ENCODE measurements at regions not wholly inside any gene's neighbourhood (a gene's known extent, or its start where the extent isn't known, plus 50 kb on each side); places are given as distances from the start of the nearest gene placed in this dataset.

GRCh38 chr2:222088561-222088960 lies 210.2 kb downstream of the PAX3 start:
- no peaks in the 10 kb centered on the region for H3K4me1 Mint-ChIP-seq (ENCODE audit: low read depth)
- DNase-seq (no peak), ATAC-seq (no peak)
- H3K36me3 Mint-ChIP-seq (ENCODE audit: insufficient read depth), result no peaks in the 10 kb centered on the region
- peaks cover 2% of the 10 kb centered on the region for H3K27me3 Mint-ChIP-seq (ENCODE audit: low read depth)
- H3K4me3 Mint-ChIP-seq, result no peak overlapping the region
- peaks cover 2% of the 10 kb centered on the region for H3K9me3 Mint-ChIP-seq

GRCh38 chr2:222087998-222088397 lies 210.8 kb downstream of the PAX3 start:
- H3K4me3 Mint-ChIP-seq, result no peak overlapping the region
- DNase-seq, result no peak
- no peaks in the 10 kb centered on the region for H3K36me3 Mint-ChIP-seq (ENCODE audit: insufficient read depth)
- H3K9me3 Mint-ChIP-seq, result peaks cover 2% of the 10 kb centered on the region
- ATAC-seq, result no peak
- no peaks in the 10 kb centered on the region for H3K4me1 Mint-ChIP-seq (ENCODE audit: low read depth)
- peaks cover 2% of the 10 kb centered on the region for H3K27me3 Mint-ChIP-seq (ENCODE audit: low read depth)

GRCh38 chr2:222082201-222082600 lies 216.6 kb downstream of the PAX3 start:
- no peak overlapping the region for H3K4me3 Mint-ChIP-seq
- no peaks in the 10 kb centered on the region for H3K4me1 Mint-ChIP-seq (ENCODE audit: low read depth)
- H3K36me3 Mint-ChIP-seq (ENCODE audit: insufficient read depth), result no peaks in the 10 kb centered on the region
- DNase-seq (no peak), ATAC-seq (no peak)
- peaks cover 2% of the 10 kb centered on the region for H3K27me3 Mint-ChIP-seq (ENCODE audit: low read depth)
- H3K9me3 Mint-ChIP-seq, result peaks cover 2% of the 10 kb centered on the region

GRCh38 chr2:222080141-222080540 lies 218.7 kb downstream of the PAX3 start:
- H3K27me3 Mint-ChIP-seq (ENCODE audit: low read depth), result peaks cover under 1% of the 10 kb centered on the region
- no peaks in the 10 kb centered on the region for H3K4me1 Mint-ChIP-seq (ENCODE audit: low read depth)
- no peak overlapping the region for H3K4me3 Mint-ChIP-seq
- ATAC-seq (no peak), DNase-seq (no peak)
- H3K9me3 Mint-ChIP-seq, result peaks cover 2% of the 10 kb centered on the region
- no peaks in the 10 kb centered on the region for H3K36me3 Mint-ChIP-seq (ENCODE audit: insufficient read depth)

GRCh38 chr2:222076973-222077690 lies 221.7 kb downstream of the PAX3 start:
- Mint-ChIP-seq H3K4me3 (no peak overlapping the region), H3K9me3 (no peaks in the 10 kb centered on the region), H3K27me3 (ENCODE audit: low read depth) (peaks cover 5% of the 10 kb centered on the region), H3K4me1 (ENCODE audit: low read depth) (no peaks in the 10 kb centered on the region), H3K36me3 (ENCODE audit: insufficient read depth) (no peaks in the 10 kb centered on the region)
- ATAC-seq, result no peak
- no peak for DNase-seq

GRCh38 chr2:222074674-222075073 lies 224.1 kb downstream of the PAX3 start:
- DNase-seq (no peak), ATAC-seq (no peak)
- Mint-ChIP-seq H3K27me3 (ENCODE audit: low read depth) (peaks cover 10% of the 10 kb centered on the region), H3K4me3 (no peak overlapping the region), H3K9me3 (no peaks in the 10 kb centered on the region), H3K36me3 (ENCODE audit: insufficient read depth) (no peaks in the 10 kb centered on the region), H3K4me1 (ENCODE audit: low read depth) (no peaks in the 10 kb centered on the region)

GRCh38 chr2:222071911-222072310 lies 226.9 kb downstream of the PAX3 start:
- Mint-ChIP-seq H3K4me1 (ENCODE audit: low read depth) (no peaks in the 10 kb centered on the region), H3K27me3 (ENCODE audit: low read depth) (peaks cover 10% of the 10 kb centered on the region), H3K9me3 (no peaks in the 10 kb centered on the region), H3K36me3 (ENCODE audit: insufficient read depth) (no peaks in the 10 kb centered on the region), H3K4me3 (no peak overlapping the region)
- DNase-seq (no peak), ATAC-seq (no peak)

- no peaks in the 10 kb centered on the region for H3K36me3 Mint-ChIP-seq (ENCODE audit: insufficient read depth)
- no peak overlapping the region for H3K4me3 Mint-ChIP-seq
- no peaks in the 10 kb centered on the region for H3K4me1 Mint-ChIP-seq (ENCODE audit: low read depth)
- ATAC-seq (no peak), DNase-seq (no peak)
- peaks cover 8% of the 10 kb centered on the region for H3K27me3 Mint-ChIP-seq (ENCODE audit: low read depth)
- no peaks in the 10 kb centered on the region for H3K9me3 Mint-ChIP-seq
These were observed 234.5 kb downstream of the PAX3 start for GRCh38 chr2:222064286-222064685.

GRCh38 chr2:222058819-222059445 lies 239.9 kb downstream of the PAX3 start:
- ATAC-seq, result no peak
- H3K36me3 Mint-ChIP-seq (ENCODE audit: insufficient read depth), result no peaks in the 10 kb centered on the region
- no peak overlapping the region for H3K4me3 Mint-ChIP-seq
- no peak for DNase-seq
- H3K27me3 Mint-ChIP-seq (ENCODE audit: low read depth), result peaks cover 21% of the 10 kb centered on the region
- H3K4me1 Mint-ChIP-seq (ENCODE audit: low read depth), result no peaks in the 10 kb centered on the region
- H3K9me3 Mint-ChIP-seq, result no peaks in the 10 kb centered on the region

GRCh38 chr2:222057347-222058073 lies 241.3 kb downstream of the PAX3 start:
- no peak for DNase-seq

GRCh38 chr2:222055328-222055727 lies 243.5 kb downstream of the PAX3 start:
- H3K27me3 Mint-ChIP-seq (ENCODE audit: low read depth), result peaks cover 26% of the 10 kb centered on the region
- H3K36me3 Mint-ChIP-seq (ENCODE audit: insufficient read depth), result no peaks in the 10 kb centered on the region
- DNase-seq (no peak), ATAC-seq (no peak)
- H3K4me1 Mint-ChIP-seq (ENCODE audit: low read depth), result no peaks in the 10 kb centered on the region
- H3K9me3 Mint-ChIP-seq, result no peaks in the 10 kb centered on the region
- H3K4me3 Mint-ChIP-seq, result no peak overlapping the region

More at GRCh38 chr2:222057347-222058073, 241.3 kb downstream of the PAX3 start:
- ATAC-seq, result no peak
- Mint-ChIP-seq H3K36me3 (ENCODE audit: insufficient read depth) (no peaks in the 10 kb centered on the region), H3K27me3 (ENCODE audit: low read depth) (peaks cover 26% of the 10 kb centered on the region), H3K4me1 (ENCODE audit: low read depth) (no peaks in the 10 kb centered on the region), H3K4me3 (no peak overlapping the region), H3K9me3 (no peaks in the 10 kb centered on the region)

GRCh38 chr2:222054813-222055212 lies 244.0 kb downstream of the PAX3 start:
- no peak overlapping the region for H3K4me3 Mint-ChIP-seq
- H3K9me3 Mint-ChIP-seq, result no peaks in the 10 kb centered on the region
- ATAC-seq, result no peak
- no peak for DNase-seq
- H3K4me1 Mint-ChIP-seq (ENCODE audit: low read depth), result no peaks in the 10 kb centered on the region
- no peaks in the 10 kb centered on the region for H3K36me3 Mint-ChIP-seq (ENCODE audit: insufficient read depth)
- peaks cover 26% of the 10 kb centered on the region for H3K27me3 Mint-ChIP-seq (ENCODE audit: low read depth)

GRCh38 chr2:222052934-222053367 lies 245.8 kb downstream of the PAX3 start:
- H3K4me1 Mint-ChIP-seq (ENCODE audit: low read depth), result no peaks in the 10 kb centered on the region
- DNase-seq, result no peak

GRCh38 chr2:222050981-222051380 lies 247.8 kb downstream of the PAX3 start:
- DNase-seq, result no peak
- no peak for ATAC-seq
- H3K9me3 Mint-ChIP-seq, result no peaks in the 10 kb centered on the region
- no peaks in the 10 kb centered on the region for H3K36me3 Mint-ChIP-seq (ENCODE audit: insufficient read depth)
- peaks cover 21% of the 10 kb centered on the region for H3K27me3 Mint-ChIP-seq (ENCODE audit: low read depth)
- no peak overlapping the region for H3K4me3 Mint-ChIP-seq
- no peaks in the 10 kb centered on the region for H3K4me1 Mint-ChIP-seq (ENCODE audit: low read depth)

More at GRCh38 chr2:222052934-222053367, 245.8 kb downstream of the PAX3 start:
- no peaks in the 10 kb centered on the region for H3K9me3 Mint-ChIP-seq
- peak in 1 of 2 donors; percentile 40 for ATAC-seq
- peaks cover 21% of the 10 kb centered on the region for H3K27me3 Mint-ChIP-seq (ENCODE audit: low read depth)
- no peaks in the 10 kb centered on the region for H3K36me3 Mint-ChIP-seq (ENCODE audit: insufficient read depth)
- H3K4me3 Mint-ChIP-seq, result no peak overlapping the region

GRCh38 chr2:222049946-222050345 lies 248.9 kb downstream of the PAX3 start:
- ATAC-seq (no peak), DNase-seq (no peak)
- Mint-ChIP-seq H3K36me3 (ENCODE audit: insufficient read depth) (no peaks in the 10 kb centered on the region), H3K27me3 (ENCODE audit: low read depth) (peaks cover 21% of the 10 kb centered on the region), H3K9me3 (no peaks in the 10 kb centered on the region), H3K4me3 (no peak overlapping the region), H3K4me1 (ENCODE audit: low read depth) (no peaks in the 10 kb centered on the region)

Measured in activated T-cell treated with anti-CD3 and anti-CD28 coated beads, Interleukin-2, amount 50 U/mL, for 4 hours (primary cell).